Fibroblast of upper back skin (primary cell): ENCODE measurements at regions not wholly inside any gene's neighbourhood (a gene's known extent, or its start where the extent isn't known, plus 50 kb on each side); places are given as distances from the start of the nearest gene placed in this dataset.

Source experiments
- DNase-seq: peaks from one replicate; pipeline ENCODE4 v3.0.0-alpha.2; 2013

DNA sequence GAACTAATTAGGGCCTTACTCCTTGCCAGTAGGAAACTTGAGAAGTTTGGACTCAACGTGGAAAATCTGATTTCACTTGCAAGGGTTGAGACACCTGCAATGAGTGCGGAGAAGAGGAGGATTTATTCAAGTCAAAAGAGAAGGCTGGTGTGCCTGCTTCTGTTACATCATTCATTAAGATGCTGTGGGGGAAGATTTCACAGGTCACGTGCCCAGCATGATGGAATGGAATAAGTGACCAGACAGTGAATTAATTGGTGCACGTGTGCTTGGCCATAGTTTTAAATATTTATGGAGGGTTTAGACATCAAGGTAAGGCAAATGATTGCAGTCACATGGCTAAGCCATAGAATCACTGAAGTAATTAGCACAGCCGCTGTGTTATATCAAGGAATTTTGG lies 155.0 kb downstream of the C7orf25 start:
- DNase-seq, result no peak

- no peak for DNase-seq
Observed at GRCh38 chr7:42753811-42754363, 158.0 kb downstream of the C7orf25 start.

DNA sequence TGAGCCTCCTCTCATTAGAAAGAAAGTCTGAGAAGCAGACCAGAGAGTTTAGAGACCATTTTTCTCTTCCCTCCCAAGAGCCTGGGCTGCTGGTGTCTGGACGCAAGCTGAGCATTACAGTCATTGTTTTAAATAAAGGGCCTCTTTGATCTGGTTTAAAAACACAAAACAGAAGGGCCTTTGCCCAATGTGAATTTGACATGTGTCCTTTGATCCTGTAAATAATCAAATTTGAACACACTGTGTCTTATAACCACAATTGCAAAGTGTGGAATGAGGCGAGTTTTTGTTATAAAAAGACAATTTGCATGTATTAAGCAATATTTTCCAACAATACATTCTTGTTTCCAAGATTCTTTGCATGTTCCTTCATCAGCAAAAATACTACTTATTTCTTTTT lies 158.5 kb downstream of the C7orf25 start:
- no peak for DNase-seq

DNA sequence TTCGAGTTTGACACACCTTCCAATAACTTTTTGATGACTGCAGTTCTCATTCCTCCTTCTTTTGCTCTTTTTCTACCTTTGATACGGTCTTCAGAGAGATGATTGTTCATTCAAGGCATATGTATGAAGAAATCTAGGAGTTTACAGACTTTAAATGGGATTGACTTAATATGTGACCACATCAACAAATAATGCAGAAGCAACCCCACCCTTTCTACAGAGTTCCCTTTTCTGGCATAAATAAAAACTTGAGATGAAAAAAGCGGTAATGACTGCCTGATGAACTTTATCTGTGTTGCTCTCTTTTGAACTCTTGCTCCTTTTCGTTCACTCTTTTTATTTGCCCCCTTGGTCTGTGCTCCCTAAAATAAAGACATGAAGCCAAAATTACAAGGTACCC lies 161.7 kb downstream of the C7orf25 start:
- DNase-seq, result no peak

GRCh38 chr7:42747044-42747443 lies 164.8 kb downstream of the C7orf25 start:
- no peak for DNase-seq

DNA sequence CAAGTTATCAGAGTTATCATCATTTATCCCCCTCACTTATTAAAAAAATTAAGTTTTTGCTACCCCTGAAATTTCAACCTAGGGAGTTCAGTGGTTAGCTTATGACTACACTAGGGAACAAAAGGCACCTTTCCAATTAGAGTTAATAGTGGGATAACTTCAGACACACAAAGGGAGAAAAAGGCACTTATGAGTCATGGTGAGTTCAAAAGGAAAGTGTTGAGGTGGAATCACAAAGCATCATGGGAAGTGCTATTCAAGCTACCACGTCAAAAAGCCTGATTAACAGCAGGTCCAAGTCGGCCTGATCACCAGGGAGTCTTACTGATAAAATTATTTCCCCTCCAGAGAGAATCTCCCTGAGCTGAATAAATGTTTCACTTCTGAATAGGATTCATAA lies 165.7 kb downstream of the C7orf25 start:
- peak; percentile 34 for DNase-seq

GRCh38 chr7:42745357-42746059 lies 166.4 kb downstream of the C7orf25 start:
- DNase-seq, result peak; percentile 40

GRCh38 chr7:42744746-42745145 lies 167.1 kb downstream of the C7orf25 start:
- no peak for DNase-seq

- no peak for DNase-seq
Observed at GRCh38 chr7:42743077-42743858, 168.6 kb downstream of the C7orf25 start.

- DNase-seq, result peak; percentile 40
Observed at GRCh38 chr7:42742318-42742717, 169.6 kb downstream of the C7orf25 start.

DNA sequence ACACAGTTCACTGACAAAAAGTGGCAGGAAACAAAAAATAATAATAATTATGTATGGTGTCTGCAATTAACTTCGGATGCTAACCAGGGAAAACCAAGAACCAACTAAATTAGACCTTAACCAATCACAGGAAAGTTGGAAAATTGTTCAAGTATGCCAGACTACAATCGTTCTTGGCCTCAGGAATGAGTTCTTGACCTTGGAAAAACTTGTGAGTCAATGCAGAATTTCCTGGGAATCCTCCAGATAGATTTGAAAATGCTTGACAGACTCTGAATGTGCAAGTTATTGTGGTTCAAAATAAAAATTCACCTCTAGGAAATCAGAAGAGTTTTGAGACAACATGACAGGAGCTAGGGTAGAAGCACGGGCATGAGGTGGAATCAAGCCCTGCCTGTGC lies 171.5 kb downstream of the C7orf25 start:
- peak; percentile 73 for DNase-seq

DNA sequence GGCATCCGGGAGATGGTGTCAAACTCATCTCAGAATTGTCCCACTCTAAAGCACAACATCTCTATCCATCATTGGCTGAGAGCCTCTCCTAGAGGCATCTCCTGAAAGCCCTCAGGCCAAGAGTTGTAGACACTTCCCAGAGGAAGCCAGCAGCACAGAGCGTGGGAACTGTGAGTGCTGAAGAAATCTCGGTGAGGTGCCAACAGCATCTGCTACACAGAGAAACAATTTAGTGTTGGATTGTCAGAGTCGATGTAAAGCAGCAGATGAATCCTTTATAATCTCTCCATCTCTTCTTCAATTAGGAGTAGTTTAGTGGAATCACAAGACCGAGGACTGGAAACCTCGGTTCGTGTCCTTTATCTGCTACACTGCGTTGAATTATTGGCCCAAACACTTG lies 172.2 kb downstream of the C7orf25 start:
- peak; percentile 46 for DNase-seq

DNA sequence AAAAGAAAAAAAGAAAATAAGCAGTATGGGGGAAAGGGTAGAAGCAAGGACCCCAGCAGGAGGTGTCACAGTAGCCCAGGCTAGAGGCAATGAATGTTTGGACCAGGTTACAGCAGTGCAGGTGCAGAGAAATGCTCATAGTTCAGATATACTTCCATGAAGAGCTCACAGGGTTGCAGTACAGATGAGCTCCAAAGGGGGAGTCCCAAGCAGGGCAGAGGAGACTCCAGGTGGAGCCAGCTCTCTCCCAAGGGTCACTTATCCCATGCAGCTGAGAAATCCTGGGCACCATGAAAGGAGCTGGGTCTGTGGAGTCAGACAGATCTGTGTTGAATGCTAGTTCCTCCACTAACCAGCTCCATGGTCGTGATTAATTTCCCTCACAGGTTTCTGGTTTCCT lies 174.9 kb downstream of the C7orf25 start:
- DNase-seq, result no peak

GRCh38 chr7:42735081-42735480 lies 176.8 kb downstream of the C7orf25 start:
- peak; percentile 26 for DNase-seq

GRCh38 chr7:42734568-42734967 lies 177.3 kb downstream of the C7orf25 start:
- DNase-seq, result peak; percentile 67

DNA sequence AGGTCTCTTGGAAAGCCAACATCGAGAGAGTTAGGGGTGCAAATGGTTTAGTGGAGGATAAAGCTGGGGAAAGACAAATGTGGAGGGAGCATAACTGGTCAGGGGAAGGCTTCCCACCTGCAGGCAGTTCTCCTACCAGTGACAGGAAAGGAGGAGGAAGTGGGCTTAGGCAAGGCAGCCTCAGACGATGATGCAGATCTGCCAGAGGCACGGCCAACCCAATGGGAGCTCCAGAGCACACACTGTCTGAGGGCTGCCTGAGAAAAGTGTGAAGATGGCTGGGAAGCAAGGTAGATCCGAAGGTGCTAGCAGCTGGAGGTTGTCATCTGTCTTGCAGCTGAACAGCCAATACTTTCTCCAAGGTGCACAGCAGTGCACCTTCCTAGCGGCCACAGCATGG lies 178.8 kb downstream of the C7orf25 start:
- DNase-seq, result no peak

GRCh38 chr7:42730586-42730985 lies 181.3 kb downstream of the C7orf25 start:
- peak; percentile 65 for DNase-seq

GRCh38 chr7:42729053-42729765 lies 182.7 kb downstream of the C7orf25 start:
- peak; percentile 40 for DNase-seq

DNA sequence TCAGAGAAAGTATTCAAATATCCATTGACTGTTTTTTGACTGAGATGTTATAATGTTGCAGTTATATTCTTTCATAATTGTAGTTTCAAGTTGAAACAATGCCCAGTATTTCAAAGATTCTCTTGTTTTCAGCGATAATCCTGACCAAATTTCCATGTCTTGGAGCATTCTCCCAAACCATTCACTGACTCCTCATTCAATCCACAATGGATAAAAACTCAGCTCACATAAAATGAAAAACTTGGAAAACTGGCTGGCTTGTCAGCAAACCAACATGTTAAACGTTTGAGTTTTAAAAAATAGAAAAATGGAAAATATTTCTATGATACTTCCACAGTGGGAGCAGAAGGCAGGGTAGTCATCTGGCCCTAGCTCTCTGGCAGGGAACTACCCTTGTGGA lies 184.4 kb downstream of the C7orf25 start:
- peak; percentile 12 for DNase-seq

DNA sequence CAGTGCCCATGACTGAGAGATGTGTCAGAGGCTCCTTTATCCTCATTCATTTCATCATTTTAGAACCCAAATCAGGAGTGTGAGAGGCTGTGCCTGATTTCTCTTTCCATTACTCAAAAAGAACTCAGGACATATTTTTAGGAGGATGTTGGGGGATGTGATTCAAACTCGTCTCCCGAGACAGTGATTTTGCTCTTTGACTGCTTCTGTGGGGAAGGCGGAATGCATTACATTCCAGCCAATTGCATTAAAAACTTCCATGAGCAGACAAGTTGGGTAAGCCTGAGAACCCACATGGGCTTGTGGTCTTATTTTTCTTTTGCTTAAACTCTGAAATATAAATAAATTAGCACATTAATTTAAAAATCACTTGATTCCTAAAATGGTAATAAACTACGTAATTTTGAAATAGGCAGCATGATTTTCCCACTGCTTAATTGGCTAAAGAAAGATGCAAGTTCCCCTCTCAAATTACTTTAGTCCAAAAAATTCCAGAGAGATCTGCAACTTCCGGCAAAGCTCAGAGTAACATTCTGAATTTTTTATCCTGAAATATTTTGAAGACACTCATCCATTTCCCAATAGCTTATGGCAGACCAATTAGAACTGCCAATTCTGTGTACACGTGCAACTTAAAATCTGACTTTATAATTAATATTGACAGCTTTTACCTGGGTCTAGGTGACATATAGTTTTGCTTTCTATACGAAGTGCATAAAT lies 185.6 kb downstream of the C7orf25 start:
- peak; percentile 90 for DNase-seq

DNA sequence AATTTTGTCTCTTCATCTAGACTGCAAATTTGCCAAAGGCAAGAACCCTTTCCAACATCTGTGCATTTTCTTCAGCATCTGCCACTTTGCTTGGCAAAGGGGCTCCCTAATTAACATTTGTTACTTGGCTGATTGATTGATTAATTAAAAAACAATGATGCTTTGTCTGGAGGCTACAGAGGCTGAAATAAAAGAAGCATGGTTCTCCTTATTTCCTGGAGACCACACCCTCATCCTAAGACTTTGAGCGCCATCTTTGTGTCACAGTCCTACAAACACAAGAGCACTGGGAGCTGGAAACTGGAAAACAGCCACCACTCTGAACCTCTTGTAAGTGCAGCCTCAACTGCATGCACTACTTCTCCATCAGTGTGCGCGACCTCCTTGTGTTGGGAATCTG lies 189.2 kb downstream of the C7orf25 start:
- DNase-seq, result no peak

- DNase-seq, result no peak
Observed at GRCh38 chr7:42722198-42722597, 189.7 kb downstream of the C7orf25 start.
